Lower leg skin (tissue), 3 donors: ENCODE measurements at regions not wholly inside any gene's neighbourhood (a gene's known extent, or its start where the extent isn't known, plus 50 kb on each side); places are given as distances from the start of the nearest gene placed in this dataset.

ENCODE experiments used
- POLR2A ChIP-seq, 2 donors: fragments of 450-650 bp; IDR thresholded peaks; one replicate each; pipeline ENCODE4 v1.6.1; 2016 to 2017; ENCODE audit warnings: antibody characterized with exemption in 2 of 2, mild to moderate bottlenecking in 1 of 2, moderate library complexity in 1 of 2
- TF ChIP-seq, protein P1 (sequence below), 3 donors: fragments of 450-650 bp; IDR thresholded peaks; one replicate each; pipeline ENCODE4 v1.5.1; 2016; ENCODE audit warnings: antibody characterized with exemption in 3 of 3, mild to moderate bottlenecking in 3 of 3, moderate library complexity in 2 of 3

- TF ChIP-seq, protein P1, sequence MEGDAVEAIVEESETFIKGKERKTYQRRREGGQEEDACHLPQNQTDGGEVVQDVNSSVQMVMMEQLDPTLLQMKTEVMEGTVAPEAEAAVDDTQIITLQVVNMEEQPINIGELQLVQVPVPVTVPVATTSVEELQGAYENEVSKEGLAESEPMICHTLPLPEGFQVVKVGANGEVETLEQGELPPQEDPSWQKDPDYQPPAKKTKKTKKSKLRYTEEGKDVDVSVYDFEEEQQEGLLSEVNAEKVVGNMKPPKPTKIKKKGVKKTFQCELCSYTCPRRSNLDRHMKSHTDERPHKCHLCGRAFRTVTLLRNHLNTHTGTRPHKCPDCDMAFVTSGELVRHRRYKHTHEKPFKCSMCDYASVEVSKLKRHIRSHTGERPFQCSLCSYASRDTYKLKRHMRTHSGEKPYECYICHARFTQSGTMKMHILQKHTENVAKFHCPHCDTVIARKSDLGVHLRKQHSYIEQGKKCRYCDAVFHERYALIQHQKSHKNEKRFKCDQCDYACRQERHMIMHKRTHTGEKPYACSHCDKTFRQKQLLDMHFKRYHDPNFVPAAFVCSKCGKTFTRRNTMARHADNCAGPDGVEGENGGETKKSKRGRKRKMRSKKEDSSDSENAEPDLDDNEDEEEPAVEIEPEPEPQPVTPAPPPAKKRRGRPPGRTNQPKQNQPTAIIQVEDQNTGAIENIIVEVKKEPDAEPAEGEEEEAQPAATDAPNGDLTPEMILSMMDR (IDR thresholded peaks at IDR 0.05): no peak
- TF ChIP-seq POLR2A (IDR thresholded peaks at IDR 0.05): no peak
Observed at GRCh38 chr3:102140116-102140515, 290.8 kb downstream of the NFKBIZ start.
